Epidermal melanocyte (primary cell): ENCODE measurements at regions not wholly inside any gene's neighbourhood (a gene's known extent, or its start where the extent isn't known, plus 50 kb on each side); places are given as distances from the start of the nearest gene placed in this dataset.
A peak's percentile ranks its signal among the peaks of the same experiment; 100 is the strongest.

Experiments used
- DNase-seq: peaks from one replicate; pipeline ENCODE4 v3.0.0; 2011; ENCODE audit warnings: low spot score; ENCODE audit not compliant: insufficient read length

- no peak for DNase-seq
Observed at GRCh38 chr15:62605282-62605681, 437.3 kb upstream of the TPM1 start.

GRCh38 chr15:62606376-62607113, 436.0 kb upstream of the TPM1 start:
- peak; percentile 96 for DNase-seq

GRCh38 chr15:62607114-62607462, 435.5 kb upstream of the TPM1 start:
- DNase-seq: no peak

- DNase-seq: no peak
Observed at GRCh38 chr15:62607643-62608042, 434.9 kb upstream of the TPM1 start.

- DNase-seq: no peak
Observed at GRCh38 chr15:62608369-62608768, 434.2 kb upstream of the TPM1 start.

GRCh38 chr15:62610265-62610869, 432.2 kb upstream of the TPM1 start:
- no peak for DNase-seq

- no peak for DNase-seq
Observed at GRCh38 chr15:62611002-62611401, 431.5 kb upstream of the TPM1 start.

- no peak for DNase-seq
Observed at GRCh38 chr15:62612183-62612733, 430.3 kb upstream of the TPM1 start.

GRCh38 chr15:62612771-62613170, 429.8 kb upstream of the TPM1 start:
- DNase-seq: no peak

- no peak for DNase-seq
Observed at GRCh38 chr15:62616746-62617145, 425.8 kb upstream of the TPM1 start.

GRCh38 chr15:62617741-62618140, 424.8 kb upstream of the TPM1 start:
- no peak for DNase-seq

- DNase-seq: no peak
Observed at GRCh38 chr15:62618432-62618831, 424.1 kb upstream of the TPM1 start.

- no peak for DNase-seq
Observed at GRCh38 chr15:62618846-62619504, 423.6 kb upstream of the TPM1 start.

- DNase-seq: no peak
Observed at GRCh38 chr15:62619526-62619925, 423.0 kb upstream of the TPM1 start.

- DNase-seq: no peak
Observed at GRCh38 chr15:62622775-62623174, 419.8 kb upstream of the TPM1 start.

- no peak for DNase-seq
Observed at GRCh38 chr15:62624547-62625378, 417.8 kb upstream of the TPM1 start.

GRCh38 chr15:62625429-62626033, 417.0 kb upstream of the TPM1 start:
- DNase-seq: peak; percentile 44

GRCh38 chr15:62626903-62627302, 415.6 kb upstream of the TPM1 start:
- no peak for DNase-seq

- DNase-seq: no peak
Observed at GRCh38 chr15:62631076-62631724, 411.3 kb upstream of the TPM1 start.

GRCh38 chr15:62636823-62637573, 405.5 kb upstream of the TPM1 start:
- DNase-seq: no peak
